Gastrocnemius medialis (tissue), 4 donors: ENCODE measurements at regions not wholly inside any gene's neighbourhood (a gene's known extent, or its start where the extent isn't known, plus 50 kb on each side); places are given as distances from the start of the nearest gene placed in this dataset.

Experiments
- ATAC-seq, 2 donors: fragments of 150-250 bp; one replicate each; pipeline ENCODE4 v1.9.1; 2016
- DNase-seq, 2 donors: peaks; one replicate each; pipeline ENCODE4 v3.0.0-alpha.2; 2019
- H3K27ac ChIP-seq, 4 donors: fragments of 200-600 bp; sonication (generic); 1 replicate in 1 of 4; 2 replicates in 3 of 4; pipeline ENCODE4 v1.5.1; 2016 to 2018; ENCODE audit warnings: mild to moderate bottlenecking in 2 of 4, moderate library complexity in 1 of 4
- H3K27me3 ChIP-seq, 3 donors: fragments of 200-600 bp; sonication (generic) in 2 of 3; 1 replicate in 1 of 3; 2 replicates in 2 of 3; pipeline versions ENCODE4 v1.5.1 to v1.6.0; 2016 to 2019; ENCODE audit warnings: mild to moderate bottlenecking in 1 of 3, moderate library complexity in 1 of 3
- H3K36me3 ChIP-seq, 2 donors: fragments of 200-600 bp; sonication (generic) in 1 of 2; one replicate each; pipeline ENCODE4 v1.5.1; 2017 to 2018
- H3K4me1 ChIP-seq, 2 donors: fragments of 200-600 bp; sonication (generic) in 1 of 2; one replicate each; pipeline ENCODE4 v1.5.1; 2016 to 2017; ENCODE audit warnings: mild to moderate bottlenecking in 2 of 2
- H3K4me3 ChIP-seq, 4 donors: fragments of 200-600 bp; sonication (generic) in 3 of 4; 1 replicate in 1 of 4; 2 replicates in 3 of 4; pipeline ENCODE4 v1.5.1; 2016 to 2019; ENCODE audit warnings: mild to moderate bottlenecking in 2 of 4
- H3K9me3 ChIP-seq, 3 donors: fragments of 200-600 bp; sonication (generic) in 2 of 3; 1 replicate in 1 of 3; 2 replicates in 2 of 3; pipeline ENCODE4 v1.5.1; 2016 to 2019
- CTCF ChIP-seq, 5 experiments: fragments of 450-650 bp in 3 of 5; fragments of 200-600 bp in 2 of 5; sonication (generic) in 2 of 5; IDR thresholded peaks in 4 of 5; conservative IDR thresholded peaks in 1 of 5; 1 replicate in 4 of 5; 2 replicates in 1 of 5; pipeline ENCODE4 v1.5.1; 2016 to 2019; ENCODE audit warnings: antibody characterized with exemption in 5 of 5, mild to moderate bottlenecking in 3 of 5, moderate library complexity in 3 of 5
- POLR2A ChIP-seq, 2 donors: fragments of 450-650 bp; IDR thresholded peaks; one replicate each; pipeline ENCODE4 v1.6.1; 2017; ENCODE audit warnings: antibody characterized with exemption in 2 of 2, mild to moderate bottlenecking in 2 of 2, moderate library complexity in 2 of 2
- in situ Hi-C, 4 donors: fragments of 200-750 bp; cut with MboI; loops; one replicate each; pipeline versions ENCODE4 v1.15.0 to v1.8.0; 2017; ENCODE audit warnings: low sequenced_read_pairs in 4 of 4
- intact Hi-C: fragments of 100-400 bp; cut with DNase I; formaldehyde crosslinking; loops from one replicate; pipeline ENCODE4 v1.15.1; 2023; ENCODE audit warnings: low total_unique reads

GRCh38 chr12:67843257-67843656, 146.0 kb upstream of the IFNG-AS1 start:
- no peak for DNase-seq
- no peak overlapping the region for H3K4me3 ChIP-seq
- ATAC-seq: no peak
- no peaks in the 10 kb centered on the region for H3K9me3 ChIP-seq
- H3K4me1 ChIP-seq: no peaks in the 10 kb centered on the region
- intact Hi-C loops: no loop called here
- H3K27ac ChIP-seq: no peak overlapping the region
- no peaks in the 10 kb centered on the region for H3K36me3 ChIP-seq
- H3K27me3 ChIP-seq: no peaks in the 10 kb centered on the region
- no peak for TF ChIP-seq CTCF (IDR thresholded peaks at IDR 0.05 in 4 of 5, conservative IDR thresholded peaks at IDR 0.05 in 1 of 5)
- no peak for TF ChIP-seq POLR2A (IDR thresholded peaks at IDR 0.05)
- in situ Hi-C loops: no loop called here

GRCh38 chr12:67852701-67853100, 136.5 kb upstream of the IFNG-AS1 start:
- H3K9me3 ChIP-seq: no peaks in the 10 kb centered on the region
- in situ Hi-C loops: no loop called here
- intact Hi-C loops: no loop called here
- peaks cover 7 to 10% of the 10 kb centered on the region in 2 donors for H3K4me1 ChIP-seq
- ATAC-seq (no peak), DNase-seq (no peak)
- H3K4me3 ChIP-seq: no peak overlapping the region
- no peaks in the 10 kb centered on the region for H3K36me3 ChIP-seq
- TF ChIP-seq CTCF (IDR thresholded peaks at IDR 0.05 in 4 of 5, conservative IDR thresholded peaks at IDR 0.05 in 1 of 5) (no peak), POLR2A (IDR thresholded peaks at IDR 0.05) (no peak)
- no peaks in the 10 kb centered on the region for H3K27me3 ChIP-seq
- H3K27ac ChIP-seq: no peak overlapping the region

- DNase-seq: no peak
- intact Hi-C loops: no loop called here
- H3K4me3 ChIP-seq: no peak overlapping the region
- TF ChIP-seq CTCF (IDR thresholded peaks at IDR 0.05 in 4 of 5, conservative IDR thresholded peaks at IDR 0.05 in 1 of 5) (no peak), POLR2A (IDR thresholded peaks at IDR 0.05) (no peak)
- H3K27me3 ChIP-seq: no peaks in the 10 kb centered on the region
- in situ Hi-C loops: no loop called here
- H3K9me3 ChIP-seq: no peaks in the 10 kb centered on the region
- H3K36me3 ChIP-seq: no peaks in the 10 kb centered on the region
- H3K4me1 ChIP-seq: peaks cover 7 to 10% of the 10 kb centered on the region in 2 donors
- H3K27ac ChIP-seq: no peak overlapping the region
- ATAC-seq: no peak
These were observed 136.0 kb upstream of the IFNG-AS1 start for GRCh38 chr12:67853204-67853603.

DNA sequence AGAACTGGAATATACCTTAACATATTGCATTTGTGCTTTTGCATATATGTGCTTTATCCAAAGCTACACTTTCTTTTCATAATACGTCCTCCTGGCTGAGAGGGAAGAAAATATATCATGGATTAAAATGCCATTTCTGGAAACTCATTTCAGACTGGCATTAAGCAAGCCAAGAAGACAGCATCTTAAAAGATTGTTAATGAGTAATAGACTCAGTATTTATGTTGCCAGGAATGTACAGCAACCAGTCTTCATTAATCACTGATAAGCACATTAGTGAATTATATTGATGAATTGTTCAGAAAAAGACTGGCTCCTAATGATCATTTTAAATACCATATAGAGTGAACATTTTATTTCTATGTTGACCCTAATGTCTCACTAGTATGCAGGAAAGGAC, 134.9 kb upstream of the IFNG-AS1 start:
- Histone ChIP-seq H3K27me3 (no peaks in the 10 kb centered on the region), H3K4me1 (peaks cover 7 to 10% of the 10 kb centered on the region in 2 donors), H3K4me3 (no peak overlapping the region), H3K36me3 (no peaks in the 10 kb centered on the region), H3K27ac (no peak overlapping the region), H3K9me3 (no peaks in the 10 kb centered on the region)
- no peak for TF ChIP-seq POLR2A (IDR thresholded peaks at IDR 0.05)
- no peak for TF ChIP-seq CTCF (IDR thresholded peaks at IDR 0.05 in 4 of 5, conservative IDR thresholded peaks at IDR 0.05 in 1 of 5)
- in situ Hi-C loops: no loop called here
- no peak for DNase-seq
- intact Hi-C loops: no loop called here
- ATAC-seq: no peak

DNA sequence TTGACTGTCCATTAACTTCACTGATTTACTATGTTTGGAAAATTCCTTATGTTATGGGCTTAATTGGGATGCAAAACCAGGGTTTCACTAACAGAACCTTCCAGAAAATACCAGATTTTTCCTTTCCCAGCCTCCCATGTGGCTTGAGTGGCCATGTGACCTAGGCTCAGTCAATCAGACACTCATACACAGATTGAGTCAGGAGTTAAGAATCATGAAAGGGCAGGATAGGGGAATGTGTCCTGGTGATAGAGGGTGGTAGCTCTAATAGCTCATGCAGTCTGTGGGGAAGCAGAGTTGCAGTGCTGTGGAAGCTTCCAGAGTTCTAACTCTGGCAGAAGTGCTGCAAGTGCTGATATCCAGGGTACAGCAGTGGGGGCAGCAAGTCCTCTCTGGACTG, 134.1 kb upstream of the IFNG-AS1 start:
- no peak overlapping the region for H3K27ac ChIP-seq
- ATAC-seq (no peak), DNase-seq (no peak)
- no peaks in the 10 kb centered on the region for H3K27me3 ChIP-seq
- H3K4me1 ChIP-seq: peaks cover 7 to 10% of the 10 kb centered on the region in 2 donors
- intact Hi-C loops: no loop called here
- no peaks in the 10 kb centered on the region for H3K9me3 ChIP-seq
- H3K4me3 ChIP-seq: no peak overlapping the region
- H3K36me3 ChIP-seq: no peaks in the 10 kb centered on the region
- in situ Hi-C loops: no loop called here
- no peak for TF ChIP-seq POLR2A (IDR thresholded peaks at IDR 0.05)
- TF ChIP-seq CTCF (IDR thresholded peaks at IDR 0.05 in 4 of 5, conservative IDR thresholded peaks at IDR 0.05 in 1 of 5): no peak
